Neural progenitor cell (in vitro differentiated cells): ENCODE measurements at regions not wholly inside any gene's neighbourhood (a gene's known extent, or its start where the extent isn't known, plus 50 kb on each side); places are given as distances from the start of the nearest gene placed in this dataset.

ENCODE experiments used
- DNase-seq: peaks from one replicate; pipeline ENCODE4 v3.0.0-alpha.2; 2016; ENCODE audit warnings: low spot score
- H2AFZ ChIP-seq: fragments of 200-600 bp; sonication (generic); replicated peaks from 2 replicates; pipeline ENCODE4 v1.6.1; 2016; ENCODE audit warnings: antibody characterized with exemption
- H3F3A ChIP-seq: fragments of 200-600 bp; sonication (generic); 2 replicates; pipeline ENCODE4 v1.6.1; 2016; ENCODE audit warnings: antibody characterized with exemption, low read depth
- H3K27ac ChIP-seq: fragments of 200-600 bp; sonication (generic); 2 replicates; pipeline ENCODE4 v1.5.1; 2016; ENCODE audit warnings: mild to moderate bottlenecking
- H3K27me3 ChIP-seq: fragments of 200-600 bp; sonication (generic); 2 replicates; pipeline ENCODE4 v1.6.1; 2016; ENCODE audit warnings: mild to moderate bottlenecking, moderate library complexity
- H3K36me3 ChIP-seq: fragments of 200-600 bp; sonication (generic); 2 replicates; pipeline ENCODE4 v1.5.1; 2016
- H3K4me1 ChIP-seq: fragments of 200-600 bp; sonication (generic); 2 replicates; pipeline ENCODE4 v1.6.1; 2016; ENCODE audit warnings: mixed run types
- H3K4me2 ChIP-seq: fragments of 200-600 bp; sonication (generic); 2 replicates; pipeline ENCODE4 v1.6.1; 2016
- H3K4me3 ChIP-seq: fragments of 200-600 bp; sonication (generic); 2 replicates; pipeline ENCODE4 v1.5.1; 2016
- H3K79me2 ChIP-seq: fragments of 200-600 bp; sonication (generic); 2 replicates; pipeline ENCODE4 v1.6.1; 2016; ENCODE audit warnings: low read depth
- H3K9ac ChIP-seq: fragments of 200-600 bp; sonication (generic); 2 replicates; pipeline ENCODE4 v1.6.1; 2016
- H3K9me3 ChIP-seq: fragments of 200-600 bp; sonication (generic); 2 replicates; pipeline ENCODE4 v1.5.1; 2016; ENCODE audit warnings: low read depth
- H4K20me1 ChIP-seq: fragments of 200-600 bp; sonication (generic); 2 replicates; pipeline ENCODE4 v1.6.1; 2016; ENCODE audit warnings: low read depth
- H3K27ac Mint-ChIP-seq: 3 replicates; pipeline ENCODE4 v1.8.0; 2021; ENCODE audit warnings: mixed read lengths
- H3K27me3 Mint-ChIP-seq: 2 replicates; pipeline ENCODE4 v1.8.0; 2022; ENCODE audit warnings: low read depth, mild to moderate bottlenecking, inconsistent platforms, moderate library complexity, mixed read lengths; ENCODE audit not compliant: insufficient read depth
- H3K36me3 Mint-ChIP-seq: 3 replicates; pipeline ENCODE4 v1.8.0; 2021; ENCODE audit warnings: mixed read lengths
- H3K4me1 Mint-ChIP-seq: 3 replicates; pipeline ENCODE4 v1.8.0; 2021; ENCODE audit warnings: mixed read lengths
- H3K4me3 Mint-ChIP-seq: 3 replicates; pipeline ENCODE4 v1.8.0; 2021; ENCODE audit warnings: mild to moderate bottlenecking, moderate library complexity, mixed read lengths
- H3K9me3 Mint-ChIP-seq: 3 replicates; pipeline ENCODE4 v1.8.0; 2020; ENCODE audit warnings: mixed read lengths
- CTCF ChIP-seq: fragments of 200-600 bp; sonication (generic); IDR thresholded peaks from 2 replicates; pipeline ENCODE4 v1.5.1; 2017; ENCODE audit warnings: antibody characterized with exemption, mild to moderate bottlenecking
- EZH2 ChIP-seq: fragments of 200-600 bp; sonication (generic); IDR thresholded peaks from 2 replicates; pipeline ENCODE4 v1.6.1; 2017; ENCODE audit warnings: antibody characterized with exemption, mild to moderate bottlenecking, moderate library complexity
- EZH2phosphoT487 ChIP-seq: fragments of 200-600 bp; sonication (generic); IDR thresholded peaks from 2 replicates; pipeline ENCODE4 v1.6.1; 2017; ENCODE audit warnings: antibody characterized with exemption

GRCh38 chr3:144051211-144051610 is 79.6 kb downstream of the DIPK2A start:
- no peaks in the 10 kb centered on the region for H3K79me2 ChIP-seq
- Mint-ChIP-seq H3K4me1 (no peaks in the 10 kb centered on the region), H3K27ac (no peak overlapping the region), H3K4me3 (no peak overlapping the region), H3K27me3 (no peaks in the 10 kb centered on the region), H3K36me3 (no peaks in the 10 kb centered on the region), H3K9me3 (no peaks in the 10 kb centered on the region)
- H3F3A ChIP-seq, result no peaks in the 10 kb centered on the region
- no peak overlapping the region for H3K9ac ChIP-seq
- H3K4me1 ChIP-seq, result no peaks in the 10 kb centered on the region
- H3K36me3 ChIP-seq, result no peaks in the 10 kb centered on the region
- no peaks in the 10 kb centered on the region for H3K9me3 ChIP-seq
- H3K27me3 ChIP-seq, result no peaks in the 10 kb centered on the region
- DNase-seq, result no peak
- TF ChIP-seq EZH2phosphoT487 (no peak), EZH2 (no peak), CTCF (no peak)
- no peak overlapping the region for H3K27ac ChIP-seq
- no peak overlapping the region for H3K4me3 ChIP-seq
- no peak overlapping the region for H3K4me2 ChIP-seq
- H2AFZ ChIP-seq, result no peak overlapping the region
- H4K20me1 ChIP-seq, result no peaks in the 10 kb centered on the region

- no peak for TF ChIP-seq EZH2phosphoT487
- no peak for TF ChIP-seq CTCF
- no peak for TF ChIP-seq EZH2
- H3K36me3 Mint-ChIP-seq, result no peaks in the 10 kb centered on the region
- Histone ChIP-seq H3K4me2 (no peak overlapping the region), H4K20me1 (no peaks in the 10 kb centered on the region), H3K9me3 (no peaks in the 10 kb centered on the region), H3F3A (no peaks in the 10 kb centered on the region), H3K79me2 (no peaks in the 10 kb centered on the region), H3K4me3 (no peak overlapping the region), H3K27ac (no peak overlapping the region), H3K36me3 (no peaks in the 10 kb centered on the region), H3K9ac (no peak overlapping the region), H3K27me3 (no peaks in the 10 kb centered on the region), H2AFZ (no peak overlapping the region), H3K4me1 (no peaks in the 10 kb centered on the region)
- no peak for DNase-seq
- H3K4me3 Mint-ChIP-seq, result no peak overlapping the region
- H3K4me1 Mint-ChIP-seq, result no peaks in the 10 kb centered on the region
- no peaks in the 10 kb centered on the region for H3K27me3 Mint-ChIP-seq
- no peaks in the 10 kb centered on the region for H3K9me3 Mint-ChIP-seq
- H3K27ac Mint-ChIP-seq, result no peak overlapping the region
Observed at GRCh38 chr3:144052275-144052674, 80.7 kb downstream of the DIPK2A start.

GRCh38 chr3:144053121-144053520 is 81.5 kb downstream of the DIPK2A start:
- no peaks in the 10 kb centered on the region for H3K4me1 Mint-ChIP-seq
- no peaks in the 10 kb centered on the region for H3K27me3 Mint-ChIP-seq
- no peak overlapping the region for H3K4me3 Mint-ChIP-seq
- H3K36me3 ChIP-seq, result no peaks in the 10 kb centered on the region
- H3K27ac Mint-ChIP-seq, result no peak overlapping the region
- H3K9me3 ChIP-seq, result no peaks in the 10 kb centered on the region
- TF ChIP-seq EZH2 (no peak), EZH2phosphoT487 (no peak), CTCF (no peak)
- no peak overlapping the region for H3K9ac ChIP-seq
- no peaks in the 10 kb centered on the region for H3F3A ChIP-seq
- H3K9me3 Mint-ChIP-seq, result no peaks in the 10 kb centered on the region
- DNase-seq, result no peak
- H2AFZ ChIP-seq, result no peak overlapping the region
- H3K36me3 Mint-ChIP-seq, result no peaks in the 10 kb centered on the region
- H3K27ac ChIP-seq, result no peak overlapping the region
- no peaks in the 10 kb centered on the region for H3K4me1 ChIP-seq
- H3K27me3 ChIP-seq, result no peaks in the 10 kb centered on the region
- H3K4me2 ChIP-seq, result no peak overlapping the region
- no peaks in the 10 kb centered on the region for H3K79me2 ChIP-seq
- no peaks in the 10 kb centered on the region for H4K20me1 ChIP-seq
- H3K4me3 ChIP-seq, result no peak overlapping the region

GRCh38 chr3:144054766-144055165 is 83.1 kb downstream of the DIPK2A start:
- Mint-ChIP-seq H3K36me3 (no peaks in the 10 kb centered on the region), H3K27me3 (no peaks in the 10 kb centered on the region), H3K27ac (no peak overlapping the region), H3K9me3 (no peaks in the 10 kb centered on the region), H3K4me1 (no peaks in the 10 kb centered on the region), H3K4me3 (no peak overlapping the region)
- no peak overlapping the region for H3K4me2 ChIP-seq
- no peak overlapping the region for H2AFZ ChIP-seq
- H3K9me3 ChIP-seq, result no peaks in the 10 kb centered on the region
- H4K20me1 ChIP-seq, result no peaks in the 10 kb centered on the region
- H3K79me2 ChIP-seq, result no peaks in the 10 kb centered on the region
- H3K9ac ChIP-seq, result no peak overlapping the region
- peaks cover 10% of the 10 kb centered on the region for H3K4me1 ChIP-seq
- H3F3A ChIP-seq, result no peaks in the 10 kb centered on the region
- H3K27ac ChIP-seq, result no peak overlapping the region
- H3K27me3 ChIP-seq, result no peaks in the 10 kb centered on the region
- no peak for TF ChIP-seq EZH2
- TF ChIP-seq CTCF, result no peak
- TF ChIP-seq EZH2phosphoT487, result no peak
- no peaks in the 10 kb centered on the region for H3K36me3 ChIP-seq
- no peak overlapping the region for H3K4me3 ChIP-seq
- no peak for DNase-seq
